Vagina (tissue), 2 donors: ENCODE measurements at regions not wholly inside any gene's neighbourhood (a gene's known extent, or its start where the extent isn't known, plus 50 kb on each side); places are given as distances from the start of the nearest gene placed in this dataset.

Experiments
- CTCF ChIP-seq, 3 experiments: fragments of 450-650 bp in 2 of 3; fragments of 200-600 bp in 1 of 3; sonication (generic) in 1 of 3; IDR thresholded peaks; one replicate each; pipeline ENCODE4 v1.5.1; 2017 to 2019; ENCODE audit warnings: antibody characterized with exemption in 3 of 3, mild to moderate bottlenecking in 2 of 3, moderate library complexity in 2 of 3
- POLR2A ChIP-seq, 2 donors: fragments of 450-650 bp; IDR thresholded peaks; one replicate each; pipeline ENCODE4 v1.6.1; 2017; ENCODE audit warnings: antibody characterized with exemption in 2 of 2, mild to moderate bottlenecking in 2 of 2, moderate library complexity in 2 of 2

- no peak for TF ChIP-seq POLR2A (IDR thresholded peaks at IDR 0.05)
- no peak for TF ChIP-seq CTCF (IDR thresholded peaks at IDR 0.05)
Observed at GRCh38 chr17:13827118-13827517, 225.4 kb upstream of the HS3ST3A1 start.
